AG09319 (cell line): ENCODE measurements at regions not wholly inside any gene's neighbourhood (a gene's known extent, or its start where the extent isn't known, plus 50 kb on each side); places are given as distances from the start of the nearest gene placed in this dataset.

Experiments used
- DNase-seq: peaks from one replicate; pipeline ENCODE4 v3.0.0-alpha.2; 2010; ENCODE audit warnings: low read depth; ENCODE audit errors: extremely low read depth
- CTCF ChIP-seq: IDR thresholded peaks from 2 replicates; pipeline ENCODE4 v1.5.1; 2011; ENCODE audit warnings: low read depth, mild to moderate bottlenecking, inconsistent platforms, low read length, moderate library complexity

GRCh38 chr12:89213747-89214146, 138.6 kb downstream of the DUSP6 start:
- no peak for DNase-seq
- TF ChIP-seq CTCF, result no peak

GRCh38 chr12:89213139-89213538, 139.2 kb downstream of the DUSP6 start:
- no peak for TF ChIP-seq CTCF
- DNase-seq, result no peak

- DNase-seq, result no peak
- no peak for TF ChIP-seq CTCF
These were observed 139.9 kb downstream of the DUSP6 start for GRCh38 chr12:89212339-89212771.

- no peak for DNase-seq
These were observed 140.8 kb downstream of the DUSP6 start for GRCh38 chr12:89211456-89211855.

GRCh38 chr12:89210277-89210676, 142.0 kb downstream of the DUSP6 start:
- no peak for DNase-seq
- TF ChIP-seq CTCF, result no peak

More at GRCh38 chr12:89211456-89211855, 140.8 kb downstream of the DUSP6 start:
- no peak for TF ChIP-seq CTCF

- TF ChIP-seq CTCF, result no peak
- peak; percentile 64 for DNase-seq
These were observed 143.6 kb downstream of the DUSP6 start for GRCh38 chr12:89208661-89209096.

GRCh38 chr12:89206390-89206789, 145.9 kb downstream of the DUSP6 start:
- DNase-seq, result no peak
- TF ChIP-seq CTCF, result no peak
